GM12878 (cell line): ENCODE measurements at regions not wholly inside any gene's neighbourhood (a gene's known extent, or its start where the extent isn't known, plus 50 kb on each side); places are given as distances from the start of the nearest gene placed in this dataset.

ENCODE experiments used
- ATAC-seq: fragments of 200-7000 bp; cut with Tn5 transposase; 3 replicates; pipeline ENCODE4 v1.9.1; 2020; ENCODE audit warnings: mild to moderate bottlenecking, moderate library complexity
- BruUV-seq: library from RNA; stranded (reverse); fragments of 400-500 nt; replicated peaks from 2 replicates; lab custom pipeline; 2021; lab: Mats Ljungman, UMichigan
- CTCF ChIA-PET: fragments of 300-600 bp; sonication (Branson Sonifier 250); formaldehyde crosslinking; extraction: SDS; loops from one replicate; lab custom pipeline; 2021; ENCODE audit warnings: inconsistent platforms; lab: Yijun Ruan, JAX
- POLR2A ChIA-PET: fragments of 350-600 bp; formaldehyde crosslinking; extraction: SDS; loops from one replicate; lab custom pipeline; 2021; ENCODE audit warnings: inconsistent platforms; lab: Charles Lee
- RAD21 ChIA-PET: fragments of 300-600 bp; sonication (Branson Sonifier 250); formaldehyde crosslinking; loops from one replicate; lab custom pipeline; 2023; ENCODE audit warnings: antibody characterized with exemption; ENCODE audit not compliant: unreplicated experiment; lab: Charles Lee
- SMC1A ChIA-PET: fragments of 300-600 bp; sonication (Branson Sonifier 250); formaldehyde crosslinking; loops from one replicate; lab custom pipeline; 2023; ENCODE audit not compliant: unreplicated experiment, uncharacterized antibody; lab: Charles Lee
- DNase-seq: peaks from one replicate; pipeline ENCODE4 v3.0.0-alpha.2; 2011; ENCODE audit warnings: low read depth, low spot score
- FAIRE-seq: peaks from 3 replicates; lab custom pipeline; 2011; peaks lifted over from hg19 to GRCh38; lab: Jason Lieb, UNC
- H2AFZ ChIP-seq: 2 replicates; pipeline ENCODE4 v1.6.0; 2011; ENCODE audit warnings: low read depth, low read length, control low read depth; ENCODE audit not compliant: control insufficient read depth
- H3K27ac ChIP-seq: 2 replicates; pipeline ENCODE4 v1.5.1; 2011; ENCODE audit warnings: control low read depth; ENCODE audit not compliant: control insufficient read depth, insufficient read depth
- H3K27me3 ChIP-seq, 2 experiments: replicated peaks in 1 of 2; 2 replicates each; pipeline versions ENCODE4 v1.6.0 to v1.6.1; 2011; ENCODE audit warnings: low read length in 1 of 2; ENCODE audit not compliant: control insufficient read depth in 2 of 2, insufficient read depth in 2 of 2
- H3K36me3 ChIP-seq, 2 experiments: 2 replicates each; pipeline ENCODE4 v1.5.1; 2011; ENCODE audit warnings: low read length in 1 of 2; ENCODE audit not compliant: control insufficient read depth in 2 of 2, insufficient read depth in 2 of 2
- H3K4me1 ChIP-seq: 2 replicates; pipeline ENCODE4 v1.6.1; 2011; ENCODE audit warnings: mild to moderate bottlenecking, low read length, moderate library complexity, mixed read lengths; ENCODE audit not compliant: control insufficient read depth, insufficient read depth
- H3K4me2 ChIP-seq: 2 replicates; pipeline ENCODE4 v1.6.0; 2011; ENCODE audit warnings: control low read depth; ENCODE audit not compliant: control insufficient read depth, insufficient read depth
- H3K4me3 ChIP-seq: fragments of 200-600 bp; sonication (generic); 2 replicates; pipeline ENCODE4 v1.5.1; 2016
- H3K79me2 ChIP-seq: 2 replicates; pipeline ENCODE4 v1.6.0; 2011; ENCODE audit warnings: low read length; ENCODE audit not compliant: control insufficient read depth, insufficient read depth
- H3K9ac ChIP-seq: 2 replicates; pipeline ENCODE4 v1.8.0; 2011; ENCODE audit warnings: low read length, control low read depth, mixed read lengths; ENCODE audit not compliant: control insufficient read depth, insufficient read depth
- H3K9me3 ChIP-seq: replicated peaks from 3 replicates; pipeline ENCODE4 v1.5.1; 2011; ENCODE audit warnings: mild to moderate bottlenecking, low read length; ENCODE audit not compliant: control insufficient read depth, insufficient read depth
- H4K20me1 ChIP-seq: 2 replicates; pipeline ENCODE4 v1.6.0; 2011; ENCODE audit not compliant: control insufficient read depth, insufficient read depth
- CREB1 ChIP-seq: IDR thresholded peaks from 2 replicates; pipeline ENCODE4 v1.6.1; 2012; ENCODE audit warnings: low read depth, mild to moderate bottlenecking, inconsistent platforms
- ESRRA ChIP-seq: IDR thresholded peaks from 2 replicates; pipeline ENCODE4 v1.6.1; 2012; ENCODE audit warnings: mild to moderate bottlenecking, low read length, improper control_type of control experiment
- GATAD2B ChIP-seq: fragments of 450-650 bp; conservative IDR thresholded peaks from 2 replicates; pipeline ENCODE4 v1.6.1; 2017; ENCODE audit warnings: low read depth, mild to moderate bottlenecking, moderate library complexity
- IRF5 ChIP-seq: fragments of 450-650 bp; IDR thresholded peaks from 2 replicates; pipeline ENCODE4 v1.6.1; 2017; ENCODE audit warnings: borderline replicate concordance
- JUNB ChIP-seq: IDR thresholded peaks from 2 replicates; pipeline ENCODE4 v1.6.1; 2016; ENCODE audit warnings: antibody characterized with exemption, mild to moderate bottlenecking
- RCOR1 ChIP-seq: conservative IDR thresholded peaks from 2 replicates; pipeline ENCODE4 v1.6.1; 2012; ENCODE audit warnings: low read depth, low read length, improper control_type of control experiment
- WGBS: methylation state at CpG from one replicate; pipeline ENCODE4 v1.1.6; 2016; ENCODE audit warnings: low lambda C conversion rate; ENCODE audit not compliant: insufficient replicate concordance, insufficient coverage; ENCODE audit errors: missing lambda C conversion rate; 5-methylcytosine and 5-hydroxymethylcytosine counted together
- in situ Hi-C: fragments of 300-500 bp; cut with MboI; formaldehyde crosslinking; loops from 9 replicates; pipeline ENCODE4 v1.14.3; 2018; ENCODE audit warnings: mixed read lengths
- intact Hi-C: fragments of 100-400 bp; cut with micrococcal nuclease; formaldehyde crosslinking; loops from one replicate; pipeline ENCODE4 v1.14.2; 2022; ENCODE audit not compliant: unreplicated experiment
- TF ChIP-seq, protein P1 (sequence below): fragments of 450-650 bp; IDR thresholded peaks from 2 replicates; pipeline ENCODE4 v1.6.1; 2016; ENCODE audit warnings: mild to moderate bottlenecking, moderate library complexity, borderline replicate concordance

DNA sequence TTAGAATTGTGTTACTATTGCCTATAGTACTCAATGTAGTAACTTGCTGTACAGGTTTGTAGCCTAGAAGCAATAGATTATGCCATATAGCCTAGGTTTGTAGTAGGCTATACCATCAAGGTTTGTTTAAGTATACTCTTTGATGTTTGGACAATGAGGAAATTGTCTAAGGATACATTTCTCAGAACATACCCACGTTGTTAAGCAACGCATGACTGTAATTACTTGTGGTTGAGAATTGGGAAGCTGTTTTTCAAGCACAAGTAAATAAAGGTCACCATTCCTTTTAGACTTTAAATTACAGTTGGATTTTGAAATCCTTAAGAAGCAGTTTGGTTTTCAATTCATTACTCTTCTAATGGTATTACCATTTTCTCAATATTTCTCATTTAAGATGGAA, 89.8 kb upstream of the KCNH7 start:
- BruUV-seq: no TSS peak
- H3K4me2 ChIP-seq: no peak overlapping the region
- TF ChIP-seq JUNB: no peak
- TF ChIP-seq RCOR1: no peak
- no peak for TF ChIP-seq GATAD2B
- no peak for TF ChIP-seq ESRRA
- no peak for TF ChIP-seq CREB1
- TF ChIP-seq, protein P1, sequence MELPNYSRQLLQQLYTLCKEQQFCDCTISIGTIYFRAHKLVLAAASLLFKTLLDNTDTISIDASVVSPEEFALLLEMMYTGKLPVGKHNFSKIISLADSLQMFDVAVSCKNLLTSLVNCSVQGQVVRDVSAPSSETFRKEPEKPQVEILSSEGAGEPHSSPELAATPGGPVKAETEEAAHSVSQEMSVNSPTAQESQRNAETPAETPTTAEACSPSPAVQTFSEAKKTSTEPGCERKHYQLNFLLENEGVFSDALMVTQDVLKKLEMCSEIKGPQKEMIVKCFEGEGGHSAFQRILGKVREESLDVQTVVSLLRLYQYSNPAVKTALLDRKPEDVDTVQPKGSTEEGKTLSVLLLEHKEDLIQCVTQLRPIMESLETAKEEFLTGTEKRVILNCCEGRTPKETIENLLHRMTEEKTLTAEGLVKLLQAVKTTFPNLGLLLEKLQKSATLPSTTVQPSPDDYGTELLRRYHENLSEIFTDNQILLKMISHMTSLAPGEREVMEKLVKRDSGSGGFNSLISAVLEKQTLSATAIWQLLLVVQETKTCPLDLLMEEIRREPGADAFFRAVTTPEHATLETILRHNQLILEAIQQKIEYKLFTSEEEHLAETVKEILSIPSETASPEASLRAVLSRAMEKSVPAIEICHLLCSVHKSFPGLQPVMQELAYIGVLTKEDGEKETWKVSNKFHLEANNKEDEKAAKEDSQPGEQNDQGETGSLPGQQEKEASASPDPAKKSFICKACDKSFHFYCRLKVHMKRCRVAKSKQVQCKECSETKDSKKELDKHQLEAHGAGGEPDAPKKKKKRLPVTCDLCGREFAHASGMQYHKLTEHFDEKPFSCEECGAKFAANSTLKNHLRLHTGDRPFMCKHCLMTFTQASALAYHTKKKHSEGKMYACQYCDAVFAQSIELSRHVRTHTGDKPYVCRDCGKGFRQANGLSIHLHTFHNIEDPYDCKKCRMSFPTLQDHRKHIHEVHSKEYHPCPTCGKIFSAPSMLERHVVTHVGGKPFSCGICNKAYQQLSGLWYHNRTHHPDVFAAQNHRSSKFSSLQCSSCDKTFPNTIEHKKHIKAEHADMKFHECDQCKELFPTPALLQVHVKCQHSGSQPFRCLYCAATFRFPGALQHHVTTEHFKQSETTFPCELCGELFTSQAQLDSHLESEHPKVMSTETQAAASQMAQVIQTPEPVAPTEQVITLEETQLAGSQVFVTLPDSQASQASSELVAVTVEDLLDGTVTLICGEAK: no peak
- TF ChIP-seq IRF5: no peak
- ATAC-seq (no peak), DNase-seq (no peak), FAIRE-seq (no peak)
- H2AFZ ChIP-seq: no peak overlapping the region
- no peaks in the 10 kb centered on the region for H3K27me3 ChIP-seq
- in situ Hi-C loops (no loop called here), intact Hi-C loops (no loop called here)
- SMC1A ChIA-PET: interaction anchor here (0.7 kb wide), 1 partner anchor 211 kb away, joined by 3 read pairs; no protein-coding TSS in a partner anchor
- H3K9ac ChIP-seq: no peak overlapping the region
- no peaks in the 10 kb centered on the region for H3K4me1 ChIP-seq
- 45% methylated on average over 2 of the region's 2 CpGs for WGBS
- no peaks in the 10 kb centered on the region for H3K79me2 ChIP-seq
- no peaks in the 10 kb centered on the region for H3K36me3 ChIP-seq
- H3K4me3 ChIP-seq: no peak overlapping the region
- CTCF ChIA-PET: interaction anchor here (1.3 kb wide), 1 partner anchor 37 kb away, joined by 4 read pairs; no protein-coding TSS in a partner anchor
- H3K9me3 ChIP-seq: no peaks in the 10 kb centered on the region
- POLR2A ChIA-PET: no interaction called here
- no peaks in the 10 kb centered on the region for H4K20me1 ChIP-seq
- H3K27ac ChIP-seq: no peak overlapping the region
- RAD21 ChIA-PET: no interaction called here
